ENCODE measurements at regions not wholly inside any gene's neighbourhood (a gene's known extent, or its start where the extent isn't known, plus 50 kb on each side); places are given as distances from the start of the nearest gene placed in this dataset.

DNA sequence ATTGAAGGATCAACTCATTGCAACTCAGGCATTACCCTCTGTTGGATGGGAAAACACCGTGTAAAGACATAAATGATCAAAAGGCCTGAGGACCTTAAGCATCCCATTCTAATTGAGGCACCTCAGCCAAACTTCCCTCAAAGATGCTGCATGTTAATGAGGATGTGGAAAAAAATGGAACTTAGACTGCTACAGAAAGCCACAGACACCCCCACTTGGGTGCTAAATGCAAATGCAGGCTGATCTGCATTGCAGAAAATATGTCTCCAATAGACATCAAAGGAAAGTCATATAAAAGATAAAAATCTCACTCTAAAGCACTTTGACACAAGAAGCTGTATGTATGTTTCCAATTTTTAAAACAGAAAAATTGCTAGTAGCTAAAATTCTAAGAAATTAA, 504.7 kb downstream of the KCNJ3 start:
- TF ChIP-seq, protein P1, sequence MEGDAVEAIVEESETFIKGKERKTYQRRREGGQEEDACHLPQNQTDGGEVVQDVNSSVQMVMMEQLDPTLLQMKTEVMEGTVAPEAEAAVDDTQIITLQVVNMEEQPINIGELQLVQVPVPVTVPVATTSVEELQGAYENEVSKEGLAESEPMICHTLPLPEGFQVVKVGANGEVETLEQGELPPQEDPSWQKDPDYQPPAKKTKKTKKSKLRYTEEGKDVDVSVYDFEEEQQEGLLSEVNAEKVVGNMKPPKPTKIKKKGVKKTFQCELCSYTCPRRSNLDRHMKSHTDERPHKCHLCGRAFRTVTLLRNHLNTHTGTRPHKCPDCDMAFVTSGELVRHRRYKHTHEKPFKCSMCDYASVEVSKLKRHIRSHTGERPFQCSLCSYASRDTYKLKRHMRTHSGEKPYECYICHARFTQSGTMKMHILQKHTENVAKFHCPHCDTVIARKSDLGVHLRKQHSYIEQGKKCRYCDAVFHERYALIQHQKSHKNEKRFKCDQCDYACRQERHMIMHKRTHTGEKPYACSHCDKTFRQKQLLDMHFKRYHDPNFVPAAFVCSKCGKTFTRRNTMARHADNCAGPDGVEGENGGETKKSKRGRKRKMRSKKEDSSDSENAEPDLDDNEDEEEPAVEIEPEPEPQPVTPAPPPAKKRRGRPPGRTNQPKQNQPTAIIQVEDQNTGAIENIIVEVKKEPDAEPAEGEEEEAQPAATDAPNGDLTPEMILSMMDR (IDR thresholded peaks at IDR 0.05; ENCODE audit: low read depth, low read length), result 0 out of 2 replicates have a peak, but pooled peaks have one; percentile 14
- TF ChIP-seq EZH2phosphoT487 (IDR thresholded peaks at IDR 0.05; ENCODE audit: low read depth), result no peak
